K562 (cell line): ENCODE measurements at regions not wholly inside any gene's neighbourhood (a gene's known extent, or its start where the extent isn't known, plus 50 kb on each side); places are given as distances from the start of the nearest gene placed in this dataset.

Experiments
- ATAC-seq: fragments of 200-7000 bp; cut with Tn5 transposase; 3 replicates; pipeline ENCODE4 v1.9.1; 2020; ENCODE audit warnings: moderate library complexity
- BruUV-seq: library from RNA; stranded (reverse); fragments of 400-500 nt; replicated peaks from 2 replicates; lab custom pipeline; 2021; lab: Mats Ljungman, UMichigan
- CTCF ChIA-PET: fragments of 300-600 bp; formaldehyde crosslinking; extraction: SDS; loops from one replicate; lab custom pipeline; 2021; ENCODE audit warnings: low intra/inter-chr PET ratio; lab: Yijun Ruan, JAX
- POLR2A ChIA-PET: fragments of 300-600, 350-650 bp; sonication (Branson Sonifier 250); formaldehyde crosslinking; extraction: SDS; loops from one replicate; lab custom pipeline; 2021; ENCODE audit warnings: antibody characterized with exemption, inconsistent platforms; lab: Yijun Ruan, JAX
- DNase-seq, 4 experiments: peaks; one replicate each; pipeline versions ENCODE4 v3.0.0 to v3.0.0-alpha.2; 2011 to 2018; ENCODE audit warnings: low spot score in 3 of 4, mixed read lengths in 3 of 4; ENCODE audit errors: extremely low read depth in 1 of 4
- FAIRE-seq: peaks from 2 replicates; lab custom pipeline; 2011; peaks lifted over from hg19 to GRCh38; lab: Jason Lieb, UNC
- H2AFZ ChIP-seq: 2 replicates; pipeline ENCODE4 v1.6.0; 2011; ENCODE audit warnings: low read depth, low read length, control low read depth, inconsistent platforms
- H3K27ac ChIP-seq: fragments of 200-600 bp; 3 replicates; pipeline ENCODE4 v1.8.0; 2011; ENCODE audit warnings: low read depth, mild to moderate bottlenecking, control low read depth, inconsistent platforms, low read length, moderate library complexity, mixed read lengths; ENCODE audit errors: extremely low read depth
- H3K27me3 ChIP-seq, 2 experiments: fragments of 300-600 bp in 1 of 2; 2 replicates in 1 of 2; 3 replicates in 1 of 2; pipeline versions ENCODE4 v1.6.0 to v1.8.0; 2011; ENCODE audit warnings: inconsistent platforms in 2 of 2, low read length in 2 of 2, mild to moderate bottlenecking in 1 of 2, mixed read lengths in 1 of 2, moderate library complexity in 1 of 2; ENCODE audit not compliant: control insufficient read depth in 2 of 2, insufficient read depth in 2 of 2
- H3K36me3 ChIP-seq: fragments of 300-600 bp; 3 replicates; pipeline ENCODE4 v1.8.0; 2011; ENCODE audit warnings: mild to moderate bottlenecking, low read length, inconsistent platforms; ENCODE audit not compliant: control insufficient read depth, insufficient read depth
- H3K4me1 ChIP-seq, 2 experiments: fragments of 200-600 bp in 1 of 2; replicated peaks in 1 of 2; 2 replicates in 1 of 2; 3 replicates in 1 of 2; pipeline versions ENCODE4 v1.5.1 to v1.8.0; 2011; ENCODE audit warnings: inconsistent platforms in 2 of 2, low read length in 2 of 2, mild to moderate bottlenecking in 1 of 2, mixed read lengths in 1 of 2, moderate library complexity in 1 of 2; ENCODE audit not compliant: control insufficient read depth in 2 of 2, insufficient read depth in 2 of 2
- H3K4me2 ChIP-seq: 2 replicates; pipeline ENCODE4 v1.6.1; 2011; ENCODE audit warnings: low read length, control low read depth, inconsistent platforms, mixed read lengths; ENCODE audit not compliant: insufficient read depth
- H3K4me3 ChIP-seq: fragments of 200-600 bp; sonication (generic), shearing (Covaris generic); 2 replicates; pipeline ENCODE4 v1.5.1; 2016; ENCODE audit warnings: control low read depth, inconsistent platforms
- H3K79me2 ChIP-seq: fragments of 200-600 bp; 3 replicates; pipeline ENCODE4 v1.8.0; 2011; ENCODE audit warnings: low read length, inconsistent platforms; ENCODE audit not compliant: control insufficient read depth, insufficient read depth
- H3K9ac ChIP-seq, 2 experiments: 2 replicates each; pipeline versions ENCODE4 v1.6.0 to v1.6.1; 2011; ENCODE audit warnings: low read depth in 2 of 2, low read length in 2 of 2, control low read depth in 1 of 2, inconsistent platforms in 1 of 2, mild to moderate bottlenecking in 1 of 2, mixed read lengths in 1 of 2; ENCODE audit not compliant: insufficient read depth in 1 of 2
- H3K9me1 ChIP-seq: one replicate; pipeline ENCODE4 v1.6.0; 2011; ENCODE audit warnings: inconsistent platforms, mild to moderate bottlenecking, low read length, moderate library complexity; ENCODE audit not compliant: control insufficient read depth, insufficient read depth
- H3K9me3 ChIP-seq: replicated peaks from 2 replicates; pipeline ENCODE4 v1.5.1; 2011; ENCODE audit warnings: low read depth, low read length, inconsistent platforms; ENCODE audit not compliant: control insufficient read depth, insufficient read depth
- H4K20me1 ChIP-seq: replicated peaks from 2 replicates; pipeline ENCODE4 v1.6.1; 2011; ENCODE audit warnings: low read length, inconsistent platforms, mixed read lengths; ENCODE audit not compliant: control insufficient read depth, insufficient read depth
- BDP1 ChIP-seq: IDR thresholded peaks from 3 replicates; pipeline ENCODE4 v1.6.1; 2011; ENCODE audit not compliant: insufficient read length, insufficient read depth
- CBX1 ChIP-seq: sonication (generic); IDR thresholded peaks from 2 replicates; pipeline ENCODE4 v1.6.1; 2016; ENCODE audit warnings: antibody characterized with exemption, low read depth, mild to moderate bottlenecking
- CC2D1A ChIP-seq: fragments of 450-650 bp; IDR thresholded peaks from 2 replicates; pipeline ENCODE4 v1.6.1; 2017; ENCODE audit warnings: mild to moderate bottlenecking
- MCM5 ChIP-seq: fragments of 450-650 bp; IDR thresholded peaks from 2 replicates; pipeline ENCODE4 v1.6.1; 2016; ENCODE audit warnings: low read depth
- NCOA6 ChIP-seq: fragments of 450-650 bp; IDR thresholded peaks from 2 replicates; pipeline ENCODE4 v1.6.1; 2017; ENCODE audit warnings: mild to moderate bottlenecking
- PBX2 ChIP-seq, 2 experiments: IDR thresholded peaks in 1 of 2; conservative IDR thresholded peaks in 1 of 2; 2 replicates each; pipeline ENCODE4 v1.6.1; 2016; ENCODE audit warnings: low read depth in 2 of 2, mild to moderate bottlenecking in 1 of 2, missing compliant biosample characterization in 1 of 2, missing genetic modification characterization in 1 of 2, moderate library complexity in 1 of 2
- POLR2G ChIP-seq: fragments of 200-400 bp; formaldehyde crosslinking; IDR thresholded peaks from 2 replicates; pipeline ENCODE4 v1.6.1; 2017; ENCODE audit warnings: low read depth, mild to moderate bottlenecking, antibody characterized with exemption, low read length, moderate library complexity
- SMAD3 ChIP-seq: fragments of 450-650 bp; formaldehyde crosslinking; conservative IDR thresholded peaks from 2 replicates; pipeline ENCODE4 v1.4.0; 2020; ENCODE audit warnings: mild to moderate bottlenecking
- SNAPC5 ChIP-seq: fragments of 250-450 bp; sonication (Bioruptor Pico); IDR thresholded peaks from 2 replicates; pipeline ENCODE4 v1.8.0; 2021; ENCODE audit warnings: moderate library complexity, mild to moderate bottlenecking, inconsistent platforms
- SRSF3 ChIP-seq: fragments of 200-400 bp; formaldehyde crosslinking; IDR thresholded peaks from 2 replicates; pipeline ENCODE4 v1.6.1; 2016; ENCODE audit warnings: mild to moderate bottlenecking, low read length, moderate library complexity; ENCODE audit not compliant: insufficient read depth
- TCFL5 ChIP-seq: fragments of 250-450 bp; sonication (Bioruptor Pico); conservative IDR thresholded peaks from 2 replicates; pipeline ENCODE4 v1.6.1; 2021; ENCODE audit warnings: mild to moderate bottlenecking, moderate library complexity, matching md5 sums
- TRIM25 ChIP-seq: fragments of 450-650 bp; IDR thresholded peaks from 2 replicates; pipeline ENCODE4 v1.7.0; 2016; ENCODE audit warnings: borderline replicate concordance
- UBTF ChIP-seq, 2 experiments: IDR thresholded peaks; 2 replicates each; pipeline ENCODE4 v1.6.1; 2012; ENCODE audit warnings: improper control_type of control experiment in 2 of 2, low read depth in 2 of 2, low read length in 2 of 2, borderline replicate concordance in 1 of 2
- ZFPM2 ChIP-seq: fragments of 250-450 bp; sonication (Bioruptor Pico); IDR thresholded peaks from 2 replicates; pipeline ENCODE4 v1.5.1; 2022; ENCODE audit warnings: mild to moderate bottlenecking
- ZNF224 ChIP-seq: sonication (generic); formaldehyde crosslinking; IDR thresholded peaks from 2 replicates; pipeline ENCODE4 v1.8.0; 2022; ENCODE audit warnings: mild to moderate bottlenecking, missing genetic modification reagents
- ZNF436 ChIP-seq: fragments of 250-450, 450-650 bp; sonication (Bioruptor Pico); formaldehyde crosslinking; IDR thresholded peaks from 2 replicates; pipeline ENCODE4 v1.7.0; 2020; ENCODE audit warnings: mild to moderate bottlenecking
- ZNF507 ChIP-seq: conservative IDR thresholded peaks from 2 replicates; pipeline ENCODE4 v1.6.1; 2017; ENCODE audit warnings: missing genetic modification characterization, missing compliant biosample characterization
- WGBS: fragments of 100-300 bp; shearing (Covaris generic); methylation state at CpG from one replicate; pipeline ENCODE4 v1.1.6; 2016; ENCODE audit warnings: low coverage, mixed read lengths; ENCODE audit not compliant: insufficient coverage; ENCODE audit errors: missing lambda C conversion rate; 5-methylcytosine and 5-hydroxymethylcytosine counted together
- in situ Hi-C: fragments of 300-500 bp; cut with MboI; formaldehyde crosslinking; loops from 4 replicates; pipeline ENCODE4 v1.15.0; 2018; ENCODE audit warnings: inconsistent platforms, mixed read lengths
- intact Hi-C: fragments of 100-400 bp; cut with micrococcal nuclease; formaldehyde crosslinking; loops from 2 replicates; pipeline ENCODE4 v1.14.2; 2022

GRCh38 chr6:80468398-80468797, 361.9 kb downstream of the BCKDHB start:
- Histone ChIP-seq H3K9me1 (no peaks in the 10 kb centered on the region), H3K9ac (no peak overlapping the region), H3K4me2 (no peak overlapping the region), H3K4me1 (no peaks in the 10 kb centered on the region), H3K36me3 (no peaks in the 10 kb centered on the region), H4K20me1 (no peaks in the 10 kb centered on the region), H3K27ac (no peak overlapping the region), H3K4me3 (no peak overlapping the region), H3K79me2 (no peaks in the 10 kb centered on the region), H3K27me3 (no peaks in the 10 kb centered on the region), H2AFZ (no peak overlapping the region), H3K9me3 (no peaks in the 10 kb centered on the region)
- ATAC-seq (no peak), DNase-seq (no peak), FAIRE-seq (no peak)
- BruUV-seq: no TSS peak
- in situ Hi-C loops: no loop called here
- intact Hi-C loops: no loop called here
- ChIA-PET CTCF (no interaction called here), POLR2A (no interaction called here)
- 0% methylated on average over 2 of the region's 2 CpGs for WGBS
- TF ChIP-seq MCM5: no peak
- no peak for TF ChIP-seq ZFPM2 (CRISPR knock-in tag)
- no peak for TF ChIP-seq CBX1
- no peak for TF ChIP-seq ZNF436 (CRISPR knock-in tag)
- TF ChIP-seq PBX2 (CRISPR knock-in tag; IDR thresholded peaks at IDR 0.05; ENCODE audit: low read depth): no peak
- no peak for TF ChIP-seq PBX2 (tag; conservative IDR thresholded peaks at IDR 0.05; ENCODE audit: low read depth)
- TF ChIP-seq BDP1: no peak
- TF ChIP-seq CC2D1A: no peak
- TF ChIP-seq TCFL5 (CRISPR knock-in tag): no peak
- TF ChIP-seq POLR2G: no peak
- no peak for TF ChIP-seq NCOA6
- TF ChIP-seq UBTF (IDR thresholded peaks at IDR 0.05; ENCODE audit: borderline replicate concordance in 1 of 2, low read depth in 2 of 2, low read length in 2 of 2): no peak
- no peak for TF ChIP-seq TRIM25
- TF ChIP-seq ZNF224 (CRISPR knock-in tag): no peak
- TF ChIP-seq SNAPC5 (CRISPR knock-in tag): no peak
- no peak for TF ChIP-seq ZNF507 (tag)
- TF ChIP-seq SMAD3: no peak
- TF ChIP-seq SRSF3: no peak
